Gastrocnemius medialis (tissue), 4 donors: ENCODE measurements at regions not wholly inside any gene's neighbourhood (a gene's known extent, or its start where the extent isn't known, plus 50 kb on each side); places are given as distances from the start of the nearest gene placed in this dataset.

Source experiments
- ATAC-seq, 2 donors: fragments of 150-250 bp; one replicate each; pipeline ENCODE4 v1.9.1; 2016
- DNase-seq, 2 donors: peaks; one replicate each; pipeline ENCODE4 v3.0.0-alpha.2; 2019
- H3K27ac ChIP-seq, 4 donors: fragments of 200-600 bp; sonication (generic); 1 replicate in 1 of 4; 2 replicates in 3 of 4; pipeline ENCODE4 v1.5.1; 2016 to 2018; ENCODE audit warnings: mild to moderate bottlenecking in 2 of 4, moderate library complexity in 1 of 4
- H3K27me3 ChIP-seq, 3 donors: fragments of 200-600 bp; sonication (generic) in 2 of 3; 1 replicate in 1 of 3; 2 replicates in 2 of 3; pipeline versions ENCODE4 v1.5.1 to v1.6.0; 2016 to 2019; ENCODE audit warnings: mild to moderate bottlenecking in 1 of 3, moderate library complexity in 1 of 3
- H3K36me3 ChIP-seq, 2 donors: fragments of 200-600 bp; sonication (generic) in 1 of 2; one replicate each; pipeline ENCODE4 v1.5.1; 2017 to 2018
- H3K4me1 ChIP-seq, 2 donors: fragments of 200-600 bp; sonication (generic) in 1 of 2; one replicate each; pipeline ENCODE4 v1.5.1; 2016 to 2017; ENCODE audit warnings: mild to moderate bottlenecking in 2 of 2
- H3K4me3 ChIP-seq, 4 donors: fragments of 200-600 bp; sonication (generic) in 3 of 4; 1 replicate in 1 of 4; 2 replicates in 3 of 4; pipeline ENCODE4 v1.5.1; 2016 to 2019; ENCODE audit warnings: mild to moderate bottlenecking in 2 of 4
- H3K9me3 ChIP-seq, 3 donors: fragments of 200-600 bp; sonication (generic) in 2 of 3; 1 replicate in 1 of 3; 2 replicates in 2 of 3; pipeline ENCODE4 v1.5.1; 2016 to 2019
- POLR2A ChIP-seq, 2 donors: fragments of 450-650 bp; IDR thresholded peaks; one replicate each; pipeline ENCODE4 v1.6.1; 2017; ENCODE audit warnings: antibody characterized with exemption in 2 of 2, mild to moderate bottlenecking in 2 of 2, moderate library complexity in 2 of 2
- in situ Hi-C, 4 donors: fragments of 200-750 bp; cut with MboI; loops; one replicate each; pipeline versions ENCODE4 v1.15.0 to v1.8.0; 2017; ENCODE audit warnings: low sequenced_read_pairs in 4 of 4
- intact Hi-C: fragments of 100-400 bp; cut with DNase I; formaldehyde crosslinking; loops from one replicate; pipeline ENCODE4 v1.15.1; 2023; ENCODE audit warnings: low total_unique reads
- TF ChIP-seq, protein P1 (sequence below), 5 experiments: fragments of 450-650 bp in 3 of 5; fragments of 200-600 bp in 2 of 5; sonication (generic) in 2 of 5; IDR thresholded peaks in 4 of 5; conservative IDR thresholded peaks in 1 of 5; 1 replicate in 4 of 5; 2 replicates in 1 of 5; pipeline ENCODE4 v1.5.1; 2016 to 2019; ENCODE audit warnings: antibody characterized with exemption in 5 of 5, mild to moderate bottlenecking in 3 of 5, moderate library complexity in 3 of 5

DNA sequence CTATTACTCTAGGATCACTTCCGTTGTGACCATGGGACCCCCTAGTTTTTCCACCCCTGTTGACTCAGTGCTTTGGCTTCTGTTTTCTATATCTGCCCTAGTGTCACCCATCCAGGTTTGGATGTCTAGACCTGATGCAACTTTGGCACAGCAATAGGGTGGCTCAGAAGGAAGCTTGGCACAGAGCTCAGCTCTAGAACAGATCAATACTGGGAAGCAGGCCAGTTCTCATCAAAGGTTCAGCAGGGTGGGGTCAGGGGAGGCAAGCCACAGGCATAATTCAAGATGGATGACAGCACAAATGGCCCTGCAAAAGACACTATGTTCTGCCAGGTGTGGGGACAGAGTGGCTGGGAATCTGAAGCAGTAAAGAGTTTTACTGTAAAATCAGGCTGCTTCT, 74.2 kb upstream of the EGFL6 start:
- Histone ChIP-seq H3K27me3 (no peaks in the 10 kb centered on the region), H3K36me3 (no peaks in the 10 kb centered on the region), H3K4me3 (no peak overlapping the region), H3K9me3 (no peaks in the 10 kb centered on the region), H3K27ac (no peak overlapping the region), H3K4me1 (no peaks in the 10 kb centered on the region)
- no peak for ATAC-seq
- in situ Hi-C loops: loop anchor here in 3 of 4 donors (25.0 kb wide), 3 partner anchors 233 to 533 kb away; no protein-coding TSS in a partner anchor
- intact Hi-C loops: no loop called here
- DNase-seq: no peak
- no peak for TF ChIP-seq POLR2A (IDR thresholded peaks at IDR 0.05)
- TF ChIP-seq, protein P1, sequence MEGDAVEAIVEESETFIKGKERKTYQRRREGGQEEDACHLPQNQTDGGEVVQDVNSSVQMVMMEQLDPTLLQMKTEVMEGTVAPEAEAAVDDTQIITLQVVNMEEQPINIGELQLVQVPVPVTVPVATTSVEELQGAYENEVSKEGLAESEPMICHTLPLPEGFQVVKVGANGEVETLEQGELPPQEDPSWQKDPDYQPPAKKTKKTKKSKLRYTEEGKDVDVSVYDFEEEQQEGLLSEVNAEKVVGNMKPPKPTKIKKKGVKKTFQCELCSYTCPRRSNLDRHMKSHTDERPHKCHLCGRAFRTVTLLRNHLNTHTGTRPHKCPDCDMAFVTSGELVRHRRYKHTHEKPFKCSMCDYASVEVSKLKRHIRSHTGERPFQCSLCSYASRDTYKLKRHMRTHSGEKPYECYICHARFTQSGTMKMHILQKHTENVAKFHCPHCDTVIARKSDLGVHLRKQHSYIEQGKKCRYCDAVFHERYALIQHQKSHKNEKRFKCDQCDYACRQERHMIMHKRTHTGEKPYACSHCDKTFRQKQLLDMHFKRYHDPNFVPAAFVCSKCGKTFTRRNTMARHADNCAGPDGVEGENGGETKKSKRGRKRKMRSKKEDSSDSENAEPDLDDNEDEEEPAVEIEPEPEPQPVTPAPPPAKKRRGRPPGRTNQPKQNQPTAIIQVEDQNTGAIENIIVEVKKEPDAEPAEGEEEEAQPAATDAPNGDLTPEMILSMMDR (IDR thresholded peaks at IDR 0.05 in 4 of 5, conservative IDR thresholded peaks at IDR 0.05 in 1 of 5): no peak

- intact Hi-C loops: no loop called here
- DNase-seq: no peak
- Histone ChIP-seq H3K9me3 (no peaks in the 10 kb centered on the region), H3K27me3 (no peaks in the 10 kb centered on the region), H3K36me3 (no peaks in the 10 kb centered on the region), H3K27ac (no peak overlapping the region), H3K4me1 (no peaks in the 10 kb centered on the region), H3K4me3 (no peak overlapping the region)
- no peak for ATAC-seq
- in situ Hi-C loops: loop anchor here in 3 of 4 donors (25.0 kb wide), 3 partner anchors 232 to 532 kb away; no protein-coding TSS in a partner anchor
- TF ChIP-seq, protein P1 (IDR thresholded peaks at IDR 0.05 in 4 of 5, conservative IDR thresholded peaks at IDR 0.05 in 1 of 5): no peak
- no peak for TF ChIP-seq POLR2A (IDR thresholded peaks at IDR 0.05)
Measured at GRCh38 chrX:13494562-13494961, 74.8 kb upstream of the EGFL6 start.

- in situ Hi-C loops: loop anchor here in 3 of 4 donors (25.0 kb wide), 3 partner anchors 231 to 531 kb away; no protein-coding TSS in a partner anchor
Measured at GRCh38 chrX:13493659-13494058, 75.7 kb upstream of the EGFL6 start.

GRCh38 chrX:13492286-13492685, 77.1 kb upstream of the EGFL6 start:
- no peaks in the 10 kb centered on the region for H3K36me3 ChIP-seq
- no peak overlapping the region for H3K27ac ChIP-seq
- H3K4me3 ChIP-seq: no peak overlapping the region
- H3K4me1 ChIP-seq: peaks cover 5 to 6% of the 10 kb centered on the region in 2 donors
- H3K9me3 ChIP-seq: no peaks in the 10 kb centered on the region
- TF ChIP-seq, protein P1 (IDR thresholded peaks at IDR 0.05 in 4 of 5, conservative IDR thresholded peaks at IDR 0.05 in 1 of 5): no peak
- no peak for TF ChIP-seq POLR2A (IDR thresholded peaks at IDR 0.05)
- DNase-seq (no peak), ATAC-seq (no peak)
- no peaks in the 10 kb centered on the region for H3K27me3 ChIP-seq
- in situ Hi-C loops (loop anchor here in 3 of 4 donors (25.0 kb wide), 3 partner anchors 230 to 530 kb away; no protein-coding TSS in a partner anchor), intact Hi-C loops (no loop called here)

More at GRCh38 chrX:13493659-13494058, 75.7 kb upstream of the EGFL6 start:
- H3K9me3 ChIP-seq: no peaks in the 10 kb centered on the region
- no peak overlapping the region for H3K4me3 ChIP-seq
- no peak for DNase-seq
- no peaks in the 10 kb centered on the region for H3K4me1 ChIP-seq
- no peaks in the 10 kb centered on the region for H3K36me3 ChIP-seq
- H3K27ac ChIP-seq: no peak overlapping the region
- no peaks in the 10 kb centered on the region for H3K27me3 ChIP-seq
- ATAC-seq: no peak
- TF ChIP-seq, protein P1 (IDR thresholded peaks at IDR 0.05 in 4 of 5, conservative IDR thresholded peaks at IDR 0.05 in 1 of 5): no peak
- TF ChIP-seq POLR2A (IDR thresholded peaks at IDR 0.05): no peak
- intact Hi-C loops: no loop called here

GRCh38 chrX:13491061-13491460, 78.3 kb upstream of the EGFL6 start:
- H3K9me3 ChIP-seq: no peaks in the 10 kb centered on the region
- no peak for TF ChIP-seq POLR2A (IDR thresholded peaks at IDR 0.05)
- TF ChIP-seq, protein P1 (IDR thresholded peaks at IDR 0.05 in 4 of 5, conservative IDR thresholded peaks at IDR 0.05 in 1 of 5): no peak
- ATAC-seq (no peak), DNase-seq (no peak)
- peaks cover 6 to 7% of the 10 kb centered on the region in 2 donors for H3K4me1 ChIP-seq
- no peaks in the 10 kb centered on the region for H3K36me3 ChIP-seq
- no peak overlapping the region for H3K27ac ChIP-seq
- in situ Hi-C loops: loop anchor here in 3 of 4 donors (25.0 kb wide), 3 partner anchors 229 to 529 kb away; no protein-coding TSS in a partner anchor
- intact Hi-C loops: no loop called here
- no peaks in the 10 kb centered on the region for H3K27me3 ChIP-seq
- H3K4me3 ChIP-seq: no peak overlapping the region
